ENCODE measurements at regions not wholly inside any gene's neighbourhood (a gene's known extent, or its start where the extent isn't known, plus 50 kb on each side); places are given as distances from the start of the nearest gene placed in this dataset.
"Not testable (repeated sequence)": the region's sequence is repeated elsewhere in the genome, so short reads cannot be mapped to it uniquely, and the experiment has no call there.

DNA sequence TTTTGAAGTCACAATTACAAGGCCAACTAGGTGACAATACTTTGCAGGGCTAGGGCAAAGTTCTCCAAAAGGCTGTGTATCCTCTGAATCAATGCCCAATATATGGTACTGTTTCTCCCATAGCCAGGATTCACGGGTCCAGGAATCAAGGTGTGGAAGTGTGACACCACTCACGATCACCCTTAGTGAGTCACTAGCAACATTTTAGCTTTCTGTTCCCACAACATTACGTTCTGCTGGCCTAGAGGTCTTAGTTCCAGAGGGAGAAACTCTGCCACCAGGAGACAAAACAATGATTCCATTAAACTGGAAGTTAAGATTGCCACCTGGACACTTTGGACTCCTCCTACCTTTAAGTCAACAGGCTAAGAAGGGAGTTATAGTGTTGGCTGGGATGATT lies 88.5 kb upstream of the RANBP6 start:
- not testable (repeated sequence) for DNase-seq

DNA sequence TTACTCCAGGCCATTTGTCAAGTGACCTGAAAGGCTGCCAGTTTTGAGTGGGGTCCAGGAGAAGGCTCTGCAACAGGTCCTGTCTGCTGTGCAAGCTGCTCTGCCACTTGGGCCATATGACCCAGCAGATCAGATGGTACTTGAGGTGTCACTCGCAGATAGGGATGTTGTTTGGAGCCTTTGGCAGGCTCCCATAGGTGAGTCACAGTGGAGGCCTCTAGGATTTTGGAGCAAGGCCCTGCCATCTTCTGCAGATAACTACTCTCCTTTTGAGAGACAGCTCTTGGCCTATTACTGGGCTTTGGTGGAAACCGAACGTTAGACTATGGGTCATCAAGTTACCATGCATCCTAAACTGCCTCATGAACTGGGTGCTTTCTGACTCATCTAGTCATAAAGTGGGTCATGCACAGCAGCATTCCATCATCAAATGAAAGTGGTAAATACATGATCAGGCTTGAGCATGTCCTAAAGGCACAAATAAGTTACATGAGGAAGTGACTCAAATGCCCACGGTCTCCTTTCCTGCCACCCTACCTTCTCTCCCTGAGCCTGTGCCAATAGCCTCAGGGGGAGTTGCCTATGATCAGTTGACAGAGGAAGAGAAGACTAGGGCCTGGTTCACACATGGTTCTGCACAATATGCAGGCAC lies 87.0 kb upstream of the RANBP6 start:
- not testable (repeated sequence) for DNase-seq

- DNase-seq: not testable (repeated sequence)
Measured at GRCh38 chr9:6101725-6102124, 86.3 kb upstream of the RANBP6 start.

GRCh38 chr9:6099346-6099745 lies 83.9 kb upstream of the RANBP6 start:
- not testable (repeated sequence) for DNase-seq

- DNase-seq: no peak
Measured at GRCh38 chr9:6098431-6098830, 83.0 kb upstream of the RANBP6 start.

DNA sequence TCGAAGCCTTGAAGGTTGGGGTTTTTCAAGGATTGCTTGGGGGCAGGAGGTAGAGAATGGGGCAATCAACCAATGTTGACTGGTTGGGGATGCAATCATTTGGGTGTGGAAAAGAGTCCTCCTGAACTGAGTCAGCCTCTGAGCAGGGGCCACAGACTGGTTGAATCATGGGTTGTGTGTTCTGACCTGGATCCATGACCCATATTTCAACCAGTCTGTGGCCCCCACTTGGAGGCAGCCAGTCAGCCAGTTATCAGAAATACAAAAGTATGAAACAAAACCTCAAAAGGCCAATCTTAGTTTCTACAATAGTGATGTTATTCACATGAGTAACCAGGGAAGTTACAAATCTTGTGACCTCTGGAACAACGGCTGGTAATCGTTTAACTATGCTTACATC lies 81.4 kb upstream of the RANBP6 start:
- no peak for DNase-seq

DNA sequence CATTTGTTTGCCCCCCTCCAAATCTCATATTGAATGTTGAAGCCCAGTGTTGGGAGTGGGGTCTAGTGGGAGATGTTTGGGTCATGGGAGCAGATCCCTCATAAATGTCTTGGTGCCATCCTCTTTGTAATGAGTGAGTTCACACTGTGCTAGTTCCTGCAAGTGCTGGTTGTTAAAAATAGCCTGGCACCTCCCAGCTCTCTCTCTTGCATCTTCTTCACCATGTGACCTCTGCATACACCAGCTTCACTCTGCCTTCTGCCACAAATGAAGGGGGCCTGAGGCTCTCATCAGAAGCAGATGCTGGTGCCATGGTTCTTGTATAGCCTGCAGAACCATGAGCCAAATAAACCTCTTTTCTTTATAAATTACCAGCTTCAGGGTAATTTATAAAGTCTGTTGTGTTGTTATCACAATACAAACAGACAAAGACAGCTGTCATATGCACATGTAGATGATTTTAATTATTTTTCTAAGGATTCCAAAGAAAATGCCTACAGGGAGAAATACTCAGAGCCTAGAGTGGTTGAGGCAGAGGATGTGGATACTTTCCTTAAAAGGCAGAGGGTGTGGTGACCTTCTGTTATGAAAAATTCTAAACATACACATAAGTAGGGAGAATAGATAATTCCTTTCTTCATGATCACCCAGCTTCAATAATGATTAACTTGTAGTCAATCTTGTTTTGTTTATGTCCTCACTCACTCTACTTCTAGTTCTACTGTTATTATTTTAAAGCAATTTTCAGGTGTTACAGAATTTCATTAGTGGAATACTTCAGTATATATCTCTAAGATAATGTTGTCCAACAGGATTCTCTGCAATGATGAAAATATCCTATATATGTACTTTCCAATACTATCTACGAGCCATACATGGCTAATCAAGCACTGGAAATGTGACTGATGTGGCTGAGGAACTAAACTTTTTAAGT lies 75.1 kb upstream of the RANBP6 start:
- DNase-seq: peak; percentile 92

DNA sequence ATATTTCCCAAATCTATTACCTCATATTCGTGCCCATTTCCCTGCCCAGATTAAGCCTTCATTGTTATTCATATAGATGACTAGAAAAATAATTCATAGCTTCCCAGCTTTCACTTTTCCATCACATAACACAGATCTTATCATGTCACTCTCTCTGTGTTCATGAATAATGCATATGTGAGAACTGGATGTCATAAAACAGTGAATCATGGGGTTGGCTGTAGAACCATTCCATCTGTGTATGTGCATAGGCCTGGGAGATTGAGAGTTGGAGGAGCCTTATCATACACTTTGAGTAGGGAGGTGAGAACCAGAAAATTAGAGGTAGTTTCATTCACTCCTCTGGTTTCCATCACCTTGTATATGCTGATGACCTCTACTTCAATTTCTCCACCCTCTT lies 73.9 kb upstream of the RANBP6 start:
- no peak for DNase-seq

DNA sequence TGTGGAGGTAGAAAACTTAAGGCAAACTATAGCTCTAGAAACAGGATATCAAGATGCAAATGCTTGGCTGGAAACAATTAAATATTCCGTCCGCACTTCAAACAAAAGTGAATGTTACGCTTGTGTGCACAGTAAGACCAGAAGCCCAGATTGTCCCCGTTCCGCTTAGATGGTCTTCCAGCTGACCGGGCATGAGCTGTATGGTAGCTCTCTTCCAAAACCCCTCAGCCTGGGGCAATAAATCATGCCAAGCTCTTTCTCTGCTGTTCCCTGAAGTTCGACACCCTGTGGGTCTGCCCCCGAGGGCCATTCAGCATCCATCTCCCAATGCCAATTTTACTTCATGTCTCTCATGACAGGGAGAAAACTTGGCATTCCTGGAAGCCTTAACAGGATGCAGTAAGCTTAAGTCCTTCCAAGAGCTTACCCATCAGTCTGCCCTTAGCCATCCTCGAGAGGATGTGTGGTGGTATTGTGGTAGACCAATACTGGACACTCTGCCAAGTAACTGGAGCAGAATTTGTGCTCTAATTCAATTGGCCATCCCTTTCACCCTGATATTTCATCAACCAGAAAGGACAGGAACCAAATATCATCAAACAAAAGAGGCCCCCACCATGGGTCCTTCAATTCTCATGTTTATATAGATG lies 70.7 kb upstream of the RANBP6 start:
- DNase-seq: peak; percentile 55

DNA sequence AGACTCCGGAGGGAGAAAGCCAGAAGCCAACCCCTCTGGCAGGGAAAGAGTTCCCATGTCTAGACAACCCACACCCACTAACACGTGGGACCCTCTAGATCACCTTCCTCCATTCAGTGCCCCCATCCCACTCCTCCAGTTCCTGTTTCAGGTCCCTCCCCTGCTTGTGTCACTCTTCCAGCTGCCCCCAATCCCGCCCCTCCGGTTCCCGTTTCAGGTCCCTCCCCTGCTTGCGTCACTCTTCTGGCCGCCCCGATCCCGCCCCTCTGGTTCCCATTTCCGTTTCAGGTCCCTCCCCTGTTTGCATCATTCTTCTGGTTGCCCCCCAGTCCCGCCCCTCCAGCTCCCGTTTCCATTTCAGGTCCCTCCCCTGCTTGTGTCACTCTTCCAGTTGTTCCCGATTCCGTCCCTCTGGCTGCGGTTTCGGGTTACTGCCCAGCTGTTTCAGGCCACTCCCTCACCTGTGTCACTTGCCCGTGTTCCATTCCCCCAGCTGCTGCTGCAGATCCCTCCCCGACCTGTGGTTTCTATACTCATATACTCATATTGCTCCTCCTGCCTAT lies 64.8 kb upstream of the RANBP6 start:
- peak; percentile 86 for DNase-seq

DNA sequence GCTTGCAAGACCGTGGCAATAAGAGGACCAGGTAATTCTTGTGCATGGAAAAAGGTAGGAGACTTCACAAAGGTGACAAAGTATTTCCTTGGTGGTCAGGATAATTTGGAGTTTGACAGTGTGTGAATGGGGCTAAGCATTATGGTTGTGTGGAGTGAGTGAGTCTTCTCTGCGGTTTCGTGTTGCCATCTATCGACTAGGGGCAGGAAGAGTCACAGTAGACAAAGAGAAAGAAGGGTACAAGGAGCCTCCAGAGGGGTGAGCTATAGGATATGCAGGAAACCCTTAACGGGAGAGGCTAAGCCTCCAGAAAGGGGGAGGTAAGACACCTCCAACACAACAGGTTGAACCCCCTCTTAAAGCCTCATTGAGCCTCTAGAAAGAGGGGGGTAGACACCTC lies 64.0 kb upstream of the RANBP6 start:
- DNase-seq: peak; percentile 16

DNA sequence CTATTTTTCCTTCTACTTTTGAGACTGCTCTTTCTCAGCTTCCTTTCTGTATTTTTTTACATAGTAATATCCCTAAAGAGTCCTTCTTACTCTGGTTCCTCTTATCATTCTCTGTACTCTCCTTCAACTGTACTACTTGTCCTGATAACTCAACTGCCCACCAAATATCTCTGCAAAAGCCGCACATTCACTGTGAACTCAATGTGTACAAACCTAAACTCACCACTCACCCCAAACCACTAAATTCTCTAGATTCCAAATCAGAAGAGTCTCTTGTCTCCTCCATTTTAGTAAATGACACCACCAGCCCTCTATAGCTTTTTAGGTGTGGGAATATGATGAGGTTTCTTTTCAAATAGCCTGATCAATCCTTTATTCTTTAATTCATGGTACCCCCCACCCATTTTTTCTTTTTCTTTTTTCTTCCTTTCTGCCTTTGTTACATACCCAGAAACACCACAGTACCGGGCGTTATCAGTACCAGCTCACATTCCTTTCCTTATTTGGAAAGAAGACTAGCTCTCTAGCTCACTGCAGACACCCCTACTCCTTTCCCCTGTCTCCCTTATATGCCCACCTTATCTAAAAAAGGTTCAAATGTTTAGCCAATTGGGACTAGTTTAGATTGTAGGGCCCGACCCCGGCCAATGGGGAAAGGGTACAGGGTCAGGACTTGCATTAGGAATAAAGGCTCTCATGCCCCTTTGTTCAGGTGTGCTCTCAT lies 63.1 kb upstream of the RANBP6 start:
- no peak for DNase-seq

- no peak for DNase-seq
Measured at GRCh38 chr9:6076851-6077250, 61.4 kb upstream of the RANBP6 start.

DNA sequence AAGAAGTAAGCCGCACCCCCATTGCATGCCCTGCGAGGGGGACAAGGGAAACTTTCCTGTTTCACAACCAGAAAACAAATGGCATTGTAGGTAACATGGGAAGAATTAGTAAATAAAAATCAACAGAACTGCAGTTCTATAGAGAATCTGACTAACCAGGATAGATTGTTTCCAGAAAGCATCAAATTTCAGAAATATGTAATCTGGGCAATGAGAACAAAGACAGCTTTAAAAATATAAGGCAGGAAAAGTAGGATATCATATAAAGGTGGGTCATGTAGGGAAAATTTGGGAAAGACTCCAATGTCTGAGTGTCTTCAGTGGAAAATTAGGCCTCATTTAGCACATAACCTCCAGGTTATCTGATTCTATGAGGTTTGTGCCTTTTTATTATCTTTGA lies 58.3 kb upstream of the RANBP6 start:
- no peak for DNase-seq

GRCh38 chr9:6072865-6073264 lies 57.4 kb upstream of the RANBP6 start:
- DNase-seq: no peak

DNA sequence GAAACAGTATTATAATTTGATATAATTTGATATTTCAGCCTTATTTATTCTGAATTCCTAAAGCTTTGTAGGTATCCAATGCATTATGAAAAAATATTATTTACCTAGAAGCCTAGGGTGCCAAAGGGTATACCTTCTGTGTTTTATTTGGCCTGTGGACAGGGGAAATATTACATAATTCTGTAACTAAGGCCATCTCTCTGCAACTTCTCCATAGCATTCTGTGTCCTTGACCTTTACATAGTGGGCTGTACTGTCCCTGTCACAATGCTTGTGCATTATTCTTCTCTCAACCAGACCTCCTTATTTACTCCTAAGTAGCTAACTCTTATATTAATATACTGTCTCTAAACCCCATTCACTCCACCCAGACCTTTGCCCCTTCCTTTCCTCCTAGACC lies 57.0 kb upstream of the RANBP6 start:
- DNase-seq: no peak

DNA sequence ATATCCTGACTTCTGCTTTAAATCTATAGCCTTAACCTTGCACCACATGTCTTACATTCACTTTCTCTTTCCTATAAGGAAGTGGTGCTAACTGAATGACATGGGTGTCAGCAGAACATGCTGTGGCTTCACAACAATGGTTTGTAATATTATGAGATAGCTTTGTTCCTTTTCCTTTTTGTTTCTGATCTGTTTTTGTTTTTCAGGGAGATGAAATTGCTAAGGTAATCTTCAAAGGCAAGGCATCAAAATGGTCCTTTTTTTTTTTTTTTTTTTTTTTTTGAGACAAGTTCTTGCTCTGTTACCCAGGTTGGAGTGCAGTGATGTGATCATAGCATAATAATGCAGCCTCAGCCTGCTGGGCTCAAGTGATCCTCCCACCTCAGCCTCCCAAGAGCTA lies 53.6 kb upstream of the RANBP6 start:
- no peak for DNase-seq

DNA sequence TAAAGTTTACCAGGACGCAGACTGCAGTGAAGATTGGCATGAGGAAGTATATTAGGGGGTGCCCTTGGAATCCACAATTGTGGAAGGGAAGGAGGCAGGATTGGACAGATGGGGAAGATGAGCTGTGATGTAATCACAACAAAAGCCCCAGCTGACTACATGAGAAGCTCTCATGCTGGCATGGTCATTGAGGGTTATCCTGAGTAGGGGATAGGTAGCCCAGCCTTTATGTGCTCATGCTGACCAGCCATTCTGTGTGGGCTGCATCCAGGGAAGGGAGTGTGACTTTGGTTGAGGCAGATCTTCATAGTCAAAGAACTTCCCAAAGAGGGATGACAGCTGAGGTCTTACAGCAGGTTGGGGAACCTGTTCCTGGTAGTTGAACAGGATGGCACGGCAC lies 52.0 kb upstream of the RANBP6 start:
- no peak for DNase-seq
